Hepatocyte (in vitro differentiated cells): ENCODE measurements at regions not wholly inside any gene's neighbourhood (a gene's known extent, or its start where the extent isn't known, plus 50 kb on each side); places are given as distances from the start of the nearest gene placed in this dataset.

ENCODE experiments used
- DNase-seq: peaks from one replicate; pipeline ENCODE4 v3.0.0-alpha.2; 2016; ENCODE audit warnings: low spot score
- H2AFZ ChIP-seq: fragments of 200-600 bp; sonication (generic); 2 replicates; pipeline ENCODE4 v1.6.0; 2016; ENCODE audit warnings: antibody characterized with exemption, mild to moderate bottlenecking
- H3K27ac ChIP-seq: fragments of 200-600 bp; sonication (generic); 2 replicates; pipeline ENCODE4 v1.5.1; 2016; ENCODE audit warnings: mild to moderate bottlenecking
- H3K27me3 ChIP-seq: fragments of 200-600 bp; sonication (generic); 2 replicates; pipeline ENCODE4 v1.6.1; 2016
- H3K36me3 ChIP-seq: fragments of 200-600 bp; sonication (generic); replicated peaks from 2 replicates; pipeline ENCODE4 v1.5.1; 2016; ENCODE audit warnings: low read depth; ENCODE audit not compliant: insufficient read depth
- H3K4me1 ChIP-seq: fragments of 200-600 bp; sonication (generic); 2 replicates; pipeline ENCODE4 v1.5.1; 2016; ENCODE audit warnings: mild to moderate bottlenecking, moderate library complexity; ENCODE audit not compliant: insufficient read depth
- H3K4me2 ChIP-seq: fragments of 200-600 bp; sonication (generic); 2 replicates; pipeline ENCODE4 v1.6.0; 2016
- H3K4me3 ChIP-seq: fragments of 200-600 bp; sonication (generic); 2 replicates; pipeline ENCODE4 v1.5.1; 2016; ENCODE audit warnings: mild to moderate bottlenecking
- H3K79me2 ChIP-seq: fragments of 200-600 bp; sonication (generic); 2 replicates; pipeline ENCODE4 v1.6.0; 2017; ENCODE audit warnings: mild to moderate bottlenecking
- H3K9me2 ChIP-seq: fragments of 200-600 bp; sonication (generic); replicated peaks from 2 replicates; pipeline ENCODE4 v1.6.0; 2017; ENCODE audit warnings: mild to moderate bottlenecking; ENCODE audit not compliant: insufficient read depth
- H3K9me3 ChIP-seq: fragments of 200-600 bp; sonication (generic); 2 replicates; pipeline ENCODE4 v1.5.1; 2016; ENCODE audit warnings: low read depth, mild to moderate bottlenecking
- H4K20me1 ChIP-seq: fragments of 200-600 bp; sonication (generic); 2 replicates; pipeline ENCODE4 v1.6.0; 2016; ENCODE audit warnings: mild to moderate bottlenecking; ENCODE audit not compliant: insufficient read depth, poor library complexity, severe bottlenecking
- EZH2 ChIP-seq: fragments of 200-600 bp; sonication (generic); IDR thresholded peaks from 2 replicates; pipeline ENCODE4 v1.6.1; 2016; ENCODE audit warnings: antibody characterized with exemption, mild to moderate bottlenecking, borderline replicate concordance
- EZH2phosphoT487 ChIP-seq: fragments of 200-600 bp; sonication (generic); IDR thresholded peaks from one replicate; pipeline ENCODE4 v1.6.1; 2018; ENCODE audit warnings: antibody characterized with exemption, mild to moderate bottlenecking, low read depth, moderate library complexity; ENCODE audit not compliant: unreplicated experiment, severe bottlenecking
- WGBS: methylation state at CpG from one replicate; pipeline ENCODE4 v1.1.6; 2016; ENCODE audit warnings: low lambda C conversion rate; ENCODE audit errors: missing lambda C conversion rate; 5-methylcytosine and 5-hydroxymethylcytosine counted together
- TF ChIP-seq, protein P1 (sequence below): fragments of 200-600 bp; sonication (generic); IDR thresholded peaks from 2 replicates; pipeline ENCODE4 v1.5.1; 2016; ENCODE audit warnings: antibody characterized with exemption, mild to moderate bottlenecking; ENCODE audit not compliant: poor library complexity

DNA sequence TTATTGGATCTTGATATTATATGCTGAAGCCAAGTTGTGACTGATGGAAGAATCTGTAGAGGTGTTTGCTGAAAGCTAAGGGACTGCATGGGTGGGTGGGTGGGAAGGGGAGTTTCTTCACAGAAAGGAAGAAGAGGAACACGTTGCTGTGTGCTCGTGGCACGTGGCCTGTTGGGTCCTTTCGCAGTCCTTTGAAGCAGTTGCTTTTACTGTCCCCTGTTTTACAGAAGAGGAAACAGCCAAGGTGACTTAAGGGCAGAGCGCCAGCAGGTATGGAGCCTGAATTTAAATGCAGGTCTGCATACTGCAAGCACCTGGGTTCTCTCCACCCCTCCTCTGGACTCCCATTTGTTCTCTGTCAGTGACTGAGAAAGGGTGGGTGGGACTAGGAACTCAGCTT, 59.4 kb upstream of the PRR23C start:
- Histone ChIP-seq H3K4me1 (peaks cover 16% of the 10 kb centered on the region), H3K4me2 (no peak overlapping the region), H3K27me3 (no peaks in the 10 kb centered on the region), H3K27ac (no peak overlapping the region), H3K9me2 (no peaks in the 10 kb centered on the region), H2AFZ (no peak overlapping the region), H4K20me1 (no peaks in the 10 kb centered on the region), H3K9me3 (no peaks in the 10 kb centered on the region), H3K79me2 (no peaks in the 10 kb centered on the region), H3K4me3 (no peak overlapping the region), H3K36me3 (no peaks in the 10 kb centered on the region)
- TF ChIP-seq EZH2phosphoT487 (no peak), EZH2 (no peak)
- TF ChIP-seq, protein P1, sequence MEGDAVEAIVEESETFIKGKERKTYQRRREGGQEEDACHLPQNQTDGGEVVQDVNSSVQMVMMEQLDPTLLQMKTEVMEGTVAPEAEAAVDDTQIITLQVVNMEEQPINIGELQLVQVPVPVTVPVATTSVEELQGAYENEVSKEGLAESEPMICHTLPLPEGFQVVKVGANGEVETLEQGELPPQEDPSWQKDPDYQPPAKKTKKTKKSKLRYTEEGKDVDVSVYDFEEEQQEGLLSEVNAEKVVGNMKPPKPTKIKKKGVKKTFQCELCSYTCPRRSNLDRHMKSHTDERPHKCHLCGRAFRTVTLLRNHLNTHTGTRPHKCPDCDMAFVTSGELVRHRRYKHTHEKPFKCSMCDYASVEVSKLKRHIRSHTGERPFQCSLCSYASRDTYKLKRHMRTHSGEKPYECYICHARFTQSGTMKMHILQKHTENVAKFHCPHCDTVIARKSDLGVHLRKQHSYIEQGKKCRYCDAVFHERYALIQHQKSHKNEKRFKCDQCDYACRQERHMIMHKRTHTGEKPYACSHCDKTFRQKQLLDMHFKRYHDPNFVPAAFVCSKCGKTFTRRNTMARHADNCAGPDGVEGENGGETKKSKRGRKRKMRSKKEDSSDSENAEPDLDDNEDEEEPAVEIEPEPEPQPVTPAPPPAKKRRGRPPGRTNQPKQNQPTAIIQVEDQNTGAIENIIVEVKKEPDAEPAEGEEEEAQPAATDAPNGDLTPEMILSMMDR: no peak
- DNase-seq: no peak
- 95% methylated on average over 3 of the region's 5 CpGs for WGBS

DNA sequence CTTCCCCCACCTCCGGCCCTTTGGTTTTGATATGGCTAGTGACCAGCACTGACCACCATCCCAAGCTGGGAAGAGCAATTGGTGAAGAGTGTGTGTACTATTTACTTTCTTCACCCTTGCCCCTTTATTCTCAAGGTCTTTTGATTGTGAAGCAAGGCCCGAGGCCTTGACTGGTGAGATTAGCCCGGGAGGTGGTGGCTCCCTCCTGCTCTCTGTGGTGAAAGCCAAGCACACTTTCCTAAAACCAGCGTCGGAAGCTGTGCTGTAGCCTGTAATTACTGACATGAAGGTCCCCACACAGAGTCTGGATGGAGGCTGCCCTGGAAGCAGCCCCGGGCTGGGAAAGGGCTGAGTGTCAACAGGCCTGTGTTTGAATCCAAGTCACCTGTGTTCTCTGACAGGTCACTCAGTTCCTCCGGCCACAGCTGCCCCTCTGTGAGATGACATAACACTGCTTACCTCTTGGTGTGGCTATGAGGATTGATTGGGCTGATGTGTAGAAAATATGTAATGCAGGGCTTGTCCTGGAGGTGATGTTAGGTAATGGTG, 60.5 kb upstream of the PRR23C start:
- H3K9me3 ChIP-seq: no peaks in the 10 kb centered on the region
- 52% methylated on average over 7 of the region's 7 CpGs for WGBS
- no peaks in the 10 kb centered on the region for H3K27me3 ChIP-seq
- H3K4me1 ChIP-seq: peaks cover 16% of the 10 kb centered on the region
- H4K20me1 ChIP-seq: no peaks in the 10 kb centered on the region
- H3K36me3 ChIP-seq: no peaks in the 10 kb centered on the region
- H3K9me2 ChIP-seq: no peaks in the 10 kb centered on the region
- peak overlapping the region; percentile 66 for H3K27ac ChIP-seq
- TF ChIP-seq EZH2phosphoT487: no peak
- no peak overlapping the region for H3K4me3 ChIP-seq
- peak overlapping the region; percentile 23 for H3K4me2 ChIP-seq
- no peaks in the 10 kb centered on the region for H3K79me2 ChIP-seq
- no peak for DNase-seq
- H2AFZ ChIP-seq: no peak overlapping the region

DNA sequence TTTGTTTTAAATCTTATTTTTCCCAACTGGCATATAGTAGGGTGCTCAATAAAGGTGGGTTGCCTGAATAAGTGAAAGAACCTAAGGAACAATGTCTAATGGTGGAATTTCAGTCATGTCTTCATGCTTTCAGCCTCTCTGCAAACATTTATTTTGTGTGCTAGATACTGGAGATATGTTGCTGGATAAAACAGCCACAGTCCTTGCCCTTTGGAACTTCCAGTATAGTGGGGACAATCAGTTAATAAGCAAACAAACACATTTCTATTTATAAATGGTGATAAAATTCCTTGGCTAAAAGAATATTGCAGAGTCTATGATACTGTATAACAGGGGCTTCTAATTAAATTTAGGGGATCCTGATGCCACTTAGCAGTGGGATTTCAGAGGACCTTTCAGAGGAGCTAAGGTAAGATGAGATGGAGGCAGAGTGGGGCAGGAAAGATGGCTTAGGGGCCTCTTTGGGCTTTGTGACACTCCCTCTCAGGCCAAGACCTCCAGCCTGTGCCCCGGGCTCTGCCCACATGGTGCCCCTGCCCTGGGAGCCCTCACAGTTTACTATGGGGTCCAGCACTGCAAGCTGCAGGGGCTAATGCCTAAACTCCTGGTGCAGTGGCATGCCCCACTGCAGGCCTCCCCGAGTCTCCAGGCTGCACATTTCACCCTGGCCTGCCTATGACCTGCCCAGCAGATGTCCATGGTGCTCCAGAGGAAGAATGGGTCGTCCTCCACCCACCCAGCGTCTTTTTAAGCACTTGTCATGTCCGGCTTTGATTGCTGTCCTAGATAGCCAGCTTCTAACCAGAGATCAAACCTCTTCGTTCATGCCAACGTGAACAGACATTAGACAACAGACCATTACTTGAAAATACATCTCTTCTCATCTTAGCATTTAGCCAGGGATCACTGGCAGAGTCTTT, 61.6 kb upstream of the PRR23C start:
- Histone ChIP-seq H3K9me2 (no peaks in the 10 kb centered on the region), H3K27ac (peak overlapping the region; percentile 66), H2AFZ (no peak overlapping the region), H3K4me2 (peak overlapping the region; percentile 23), H3K36me3 (no peaks in the 10 kb centered on the region), H3K4me1 (peaks cover 16% of the 10 kb centered on the region), H4K20me1 (no peaks in the 10 kb centered on the region), H3K27me3 (peaks cover under 1% of the 10 kb centered on the region), H3K79me2 (no peaks in the 10 kb centered on the region), H3K9me3 (no peaks in the 10 kb centered on the region), H3K4me3 (no peak overlapping the region)
- WGBS: 86% methylated on average over 7 of the region's 7 CpGs
- TF ChIP-seq EZH2phosphoT487 (no peak), EZH2 (no peak)
- TF ChIP-seq, protein P1: no peak
- no peak for DNase-seq
